OCI-LY7 (cell line): ENCODE measurements at regions not wholly inside any gene's neighbourhood (a gene's known extent, or its start where the extent isn't known, plus 50 kb on each side); places are given as distances from the start of the nearest gene placed in this dataset.

Experiments
- BruUV-seq: library from RNA; stranded (reverse); fragments of 400-500 nt; replicated peaks from 2 replicates; lab custom pipeline; 2021; lab: Mats Ljungman, UMichigan
- CTCF ChIA-PET: fragments of 300-600 bp; sonication (Branson Sonifier 250); formaldehyde crosslinking; loops from one replicate; lab custom pipeline; 2022; ENCODE audit warnings: antibody characterized with exemption; ENCODE audit not compliant: unreplicated experiment; lab: Charles Lee
- POLR2A ChIA-PET: fragments of 300-600 bp; sonication (Branson Sonifier 250); formaldehyde crosslinking; loops from one replicate; lab custom pipeline; 2022; ENCODE audit warnings: antibody characterized with exemption; lab: Charles Lee
- DNase-seq: peaks from one replicate; pipeline ENCODE4 v3.0.0-alpha.2; 2015; ENCODE audit warnings: low spot score
- H2AFZ ChIP-seq: fragments of 200-600 bp; sonication (generic), shearing (Covaris generic); 2 replicates; pipeline ENCODE4 v1.6.1; 2014; ENCODE audit warnings: mild to moderate bottlenecking, antibody characterized with exemption, low read length, moderate library complexity
- H3K27ac ChIP-seq: fragments of 200-600 bp; sonication (generic); 2 replicates; pipeline ENCODE4 v1.5.1; 2014; ENCODE audit warnings: mixed run types, low read depth, mild to moderate bottlenecking, moderate library complexity, low read length, inconsistent platforms; ENCODE audit not compliant: poor library complexity, severe bottlenecking
- H3K36me3 ChIP-seq: fragments of 200-600 bp; sonication (generic); 2 replicates; pipeline ENCODE4 v1.6.1; 2014; ENCODE audit warnings: mild to moderate bottlenecking, antibody characterized with exemption, low read length, moderate library complexity, mixed read lengths; ENCODE audit not compliant: insufficient read depth
- H3K4me1 ChIP-seq: fragments of 200-600 bp; sonication (generic); 2 replicates; pipeline ENCODE4 v1.5.1; 2014; ENCODE audit warnings: mild to moderate bottlenecking, low read length; ENCODE audit not compliant: insufficient read depth, poor library complexity, severe bottlenecking
- H3K4me2 ChIP-seq: fragments of 200-600 bp; sonication (generic); 2 replicates; pipeline ENCODE4 v1.6.1; 2014; ENCODE audit warnings: mild to moderate bottlenecking, low read length
- H3K4me3 ChIP-seq: fragments of 200-600 bp; sonication (generic); 2 replicates; pipeline ENCODE4 v1.5.1; 2014; ENCODE audit warnings: mild to moderate bottlenecking, low read depth, low read length; ENCODE audit not compliant: poor library complexity, severe bottlenecking
- H3K79me2 ChIP-seq: fragments of 200-600 bp; sonication (generic); 2 replicates; pipeline ENCODE4 v1.6.1; 2016; ENCODE audit warnings: low read depth, mild to moderate bottlenecking, low read length, moderate library complexity, mixed read lengths; ENCODE audit not compliant: insufficient read depth
- H3K9me2 ChIP-seq: fragments of 200-600 bp; sonication (generic); 2 replicates; pipeline ENCODE4 v1.6.1; 2016; ENCODE audit warnings: mild to moderate bottlenecking, low read length, mixed read lengths; ENCODE audit not compliant: insufficient read depth
- H3K9me3 ChIP-seq: fragments of 200-600 bp; sonication (generic); 2 replicates; pipeline ENCODE4 v1.6.1; 2014; ENCODE audit warnings: mild to moderate bottlenecking, mixed run types, low read length, mixed read lengths
- H4K20me1 ChIP-seq: fragments of 200-600 bp; sonication (generic); 2 replicates; pipeline ENCODE4 v1.6.1; 2014; ENCODE audit warnings: mild to moderate bottlenecking, antibody characterized with exemption, low read length, moderate library complexity, mixed read lengths; ENCODE audit not compliant: insufficient read depth
- CTCF ChIP-seq: fragments of 200-600 bp; sonication (generic); conservative IDR thresholded peaks from 2 replicates; pipeline ENCODE4 v1.5.1; 2014; ENCODE audit warnings: mild to moderate bottlenecking, antibody characterized with exemption, low read length, moderate library complexity, mixed read lengths
- EZH2phosphoT487 ChIP-seq: fragments of 200-600 bp; sonication (generic); IDR thresholded peaks from 2 replicates; pipeline ENCODE4 v1.6.1; 2018; ENCODE audit warnings: low read depth, borderline replicate concordance, mild to moderate bottlenecking, mixed run types, antibody characterized with exemption, low read length, moderate library complexity, mixed read lengths
- intact Hi-C: fragments of 100-400 bp; cut with micrococcal nuclease; formaldehyde crosslinking; loops from one replicate; pipeline ENCODE4 v1.10.0; 2022; ENCODE audit not compliant: unreplicated experiment

GRCh38 chrX:148270499-148270898 is 229.9 kb upstream of the AFF2 start:
- Histone ChIP-seq H3K4me1 (peaks cover 11% of the 10 kb centered on the region), H3K4me3 (no peak overlapping the region), H2AFZ (peak overlapping the region; percentile 25; the same call in 1 of the 2 replicates), H3K9me3 (no peaks in the 10 kb centered on the region), H3K4me2 (no peak overlapping the region), H4K20me1 (no peaks in the 10 kb centered on the region), H3K9me2 (no peaks in the 10 kb centered on the region), H3K79me2 (no peaks in the 10 kb centered on the region), H3K27ac (no peak overlapping the region), H3K36me3 (no peaks in the 10 kb centered on the region)
- ChIA-PET CTCF (no interaction called here), POLR2A (interaction anchor here (0.9 kb wide), 1 partner anchor 8 kb away, joined by 3 read pairs; no protein-coding TSS in a partner anchor)
- intact Hi-C loops: no loop called here
- BruUV-seq: no TSS peak
- TF ChIP-seq CTCF (no peak), EZH2phosphoT487 (no peak)
- peak; percentile 1 for DNase-seq

- no peak for DNase-seq
- Histone ChIP-seq H2AFZ (no peak overlapping the region), H3K4me2 (no peak overlapping the region)
Observed at GRCh38 chrX:148271263-148271662, 229.2 kb upstream of the AFF2 start.

More at GRCh38 chrX:148271263-148271662, 229.2 kb upstream of the AFF2 start:
- Histone ChIP-seq H3K36me3 (no peaks in the 10 kb centered on the region), H3K27ac (no peak overlapping the region), H4K20me1 (no peaks in the 10 kb centered on the region), H3K79me2 (no peaks in the 10 kb centered on the region), H3K9me2 (no peaks in the 10 kb centered on the region), H3K4me1 (peaks cover 11% of the 10 kb centered on the region), H3K9me3 (no peaks in the 10 kb centered on the region), H3K4me3 (no peak overlapping the region)
- ChIA-PET CTCF (no interaction called here), POLR2A (interaction anchor here (0.9 kb wide), 1 partner anchor 9 kb away, joined by 3 read pairs; no protein-coding TSS in a partner anchor)
- TF ChIP-seq CTCF (no peak), EZH2phosphoT487 (no peak)
- intact Hi-C loops: no loop called here
- BruUV-seq: no TSS peak
